RWPE1 (cell line): ENCODE measurements at regions not wholly inside any gene's neighbourhood (a gene's known extent, or its start where the extent isn't known, plus 50 kb on each side); places are given as distances from the start of the nearest gene placed in this dataset.

ENCODE experiments used
- CTCF ChIA-PET: fragments of 350-600 bp; sonication (Branson Sonifier 250); formaldehyde crosslinking; extraction: SDS; loops from one replicate; lab custom pipeline; 2021; lab: Yijun Ruan, JAX
- POLR2A ChIA-PET: fragments of 400-600 bp; formaldehyde crosslinking; extraction: SDS; loops from one replicate; lab custom pipeline; 2020; ENCODE audit warnings: antibody characterized with exemption; ENCODE audit not compliant: low non-redundant PET; lab: Yijun Ruan, JAX
- DNase-seq: peaks from one replicate; pipeline ENCODE4 v3.0.0; 2012; ENCODE audit warnings: low spot score
- H3K27ac ChIP-seq: fragments of 450-650 bp; 2 replicates; pipeline ENCODE4 v1.5.1; 2017
- CTCF ChIP-seq: fragments of 450-650 bp; conservative IDR thresholded peaks from 2 replicates; pipeline ENCODE4 v1.5.1; 2017; ENCODE audit warnings: low read depth, mild to moderate bottlenecking

- CTCF ChIA-PET: interaction anchor here (0.5 kb wide), 1 partner anchor 1965 kb away, joined by 3 read pairs; no protein-coding TSS in a partner anchor
- no peak for DNase-seq
- POLR2A ChIA-PET: no interaction called here
- no peak for TF ChIP-seq CTCF
- H3K27ac ChIP-seq: no peak overlapping the region
These were observed 77.4 kb upstream of the OR5AK2 start for GRCh38 chr11:56911312-56911711.

- peak; percentile 52 for DNase-seq
- no peak overlapping the region for H3K27ac ChIP-seq
- ChIA-PET POLR2A (no interaction called here), CTCF (no interaction called here)
- TF ChIP-seq CTCF: no peak
These were observed 77.9 kb upstream of the OR5AK2 start for GRCh38 chr11:56910785-56911184.

- no peak for DNase-seq
- CTCF ChIA-PET: no interaction called here
- POLR2A ChIA-PET: no interaction called here
- TF ChIP-seq CTCF: no peak
- no peak overlapping the region for H3K27ac ChIP-seq
These were observed 78.5 kb upstream of the OR5AK2 start for GRCh38 chr11:56910046-56910773.

- TF ChIP-seq CTCF: no peak
- CTCF ChIA-PET: no interaction called here
- no peak for DNase-seq
- H3K27ac ChIP-seq: no peak overlapping the region
- POLR2A ChIA-PET: no interaction called here
These were observed 79.2 kb upstream of the OR5AK2 start for GRCh38 chr11:56909563-56909962.

- DNase-seq: no peak
- H3K27ac ChIP-seq: no peak overlapping the region
- POLR2A ChIA-PET: no interaction called here
- CTCF ChIA-PET: no interaction called here
- no peak for TF ChIP-seq CTCF
These were observed 79.6 kb upstream of the OR5AK2 start for GRCh38 chr11:56909080-56909479.

- ChIA-PET CTCF (no interaction called here), POLR2A (no interaction called here)
- H3K27ac ChIP-seq: no peak overlapping the region
These were observed 82.0 kb upstream of the OR5AK2 start for GRCh38 chr11:56906683-56907148.

More at GRCh38 chr11:56906683-56907148, 82.0 kb upstream of the OR5AK2 start:
- TF ChIP-seq CTCF: no peak
- peak; percentile 87 for DNase-seq
